T-cell (primary cell): ENCODE measurements at regions not wholly inside any gene's neighbourhood (a gene's known extent, or its start where the extent isn't known, plus 50 kb on each side); places are given as distances from the start of the nearest gene placed in this dataset.

Experiments
- ATAC-seq, 4 experiments: fragments of 200-7000 bp in 3 of 4; fragments of 150-1000 bp in 1 of 4; cut with Tn5 transposase; replicated peaks in 1 of 4; 1 replicate in 3 of 4; 2 replicates in 1 of 4; pipeline ENCODE4 v1.10.0; 2021; ENCODE audit warnings: moderate library complexity in 3 of 4, mild to moderate bottlenecking in 2 of 4, moderate number of reproducible peaks in 1 of 4
- CTCF ChIA-PET, 2 donors: fragments of 300-600 bp; sonication (Branson Sonifier 250); formaldehyde crosslinking; loops; one replicate each; lab custom pipeline; 2022; ENCODE audit warnings: antibody characterized with exemption in 2 of 2; lab: Charles Lee
- POLR2A ChIA-PET, 2 donors: fragments of 300-600 bp; sonication (Branson Sonifier 250); formaldehyde crosslinking; loops; one replicate each; lab custom pipeline; 2022; ENCODE audit warnings: antibody characterized with exemption in 2 of 2; lab: Charles Lee
- DNase-seq, 35 experiments: peaks; one replicate each; pipeline versions ENCODE4 v3.0.0 to v3.0.0-alpha.2; 2013 to 2023
- H3K27ac ChIP-seq: one replicate; pipeline ENCODE4 v1.5.1; 2013; ENCODE audit warnings: low read length
- H3K27me3 ChIP-seq, 2 experiments: replicated peaks in 1 of 2; 1 replicate in 1 of 2; 2 replicates in 1 of 2; pipeline versions ENCODE4 v1.6.1 to v1.7.0; 2013; ENCODE audit warnings: low read length in 1 of 2, mixed read lengths in 1 of 2; ENCODE audit not compliant: control insufficient read depth in 2 of 2, insufficient read depth in 2 of 2; ENCODE audit errors: extremely low read depth in 1 of 2
- H3K36me3 ChIP-seq, 2 donors: 1 replicate in 1 of 2; 2 replicates in 1 of 2; pipeline versions ENCODE4 v1.6.1 to v1.7.0; 2013; ENCODE audit warnings: low read length in 1 of 2; ENCODE audit not compliant: control insufficient read depth in 2 of 2, insufficient read depth in 1 of 2; ENCODE audit errors: extremely low read depth in 1 of 2
- H3K4me1 ChIP-seq, 2 experiments: 1 replicate in 1 of 2; 2 replicates in 1 of 2; pipeline versions ENCODE4 v1.6.1 to v1.7.0; 2013; ENCODE audit warnings: low read length in 2 of 2, mixed read lengths in 1 of 2; ENCODE audit not compliant: insufficient read depth in 2 of 2, control insufficient read depth in 1 of 2; ENCODE audit errors: extremely low read depth in 1 of 2
- H3K4me3 ChIP-seq, 2 donors: 1 replicate in 1 of 2; 2 replicates in 1 of 2; pipeline versions ENCODE4 v1.5.1 to v1.7.0; 2013; ENCODE audit warnings: mild to moderate bottlenecking in 2 of 2, low read length in 1 of 2, moderate library complexity in 1 of 2; ENCODE audit not compliant: control insufficient read depth in 1 of 2; ENCODE audit errors: extremely low read depth in 1 of 2
- H3K9me3 ChIP-seq: 2 replicates; pipeline ENCODE4 v1.7.0; 2013
- H3K27ac Mint-ChIP-seq, 2 donors: one replicate each; pipeline ENCODE4 v1.8.0; 2020 to 2021; ENCODE audit warnings: mild to moderate bottlenecking in 2 of 2, mixed read lengths in 2 of 2
- H3K27me3 Mint-ChIP-seq, 2 donors: one replicate each; pipeline ENCODE4 v1.8.0; 2021 to 2022; ENCODE audit warnings: mixed read lengths in 2 of 2
- H3K36me3 Mint-ChIP-seq: one replicate; pipeline ENCODE4 v1.8.0; 2021; ENCODE audit warnings: mixed read lengths
- H3K4me1 Mint-ChIP-seq, 3 donors: one replicate each; pipeline ENCODE4 v1.8.0; 2020 to 2022; ENCODE audit warnings: mixed read lengths in 3 of 3, mild to moderate bottlenecking in 1 of 3
- H3K4me3 Mint-ChIP-seq, 3 donors: one replicate each; pipeline ENCODE4 v1.8.0; 2020 to 2022; ENCODE audit warnings: mild to moderate bottlenecking in 3 of 3, mixed read lengths in 3 of 3, moderate library complexity in 3 of 3
- H3K9me3 Mint-ChIP-seq, 3 donors: one replicate each; pipeline ENCODE4 v1.8.0; 2020 to 2022; ENCODE audit warnings: mixed read lengths in 3 of 3
- WGBS: methylation state at CpG from one replicate; pipeline ENCODE4 v1.1.5; 2013; ENCODE audit warnings: missing lambda C conversion rate; ENCODE audit not compliant: insufficient coverage; 5-methylcytosine and 5-hydroxymethylcytosine counted together

DNA sequence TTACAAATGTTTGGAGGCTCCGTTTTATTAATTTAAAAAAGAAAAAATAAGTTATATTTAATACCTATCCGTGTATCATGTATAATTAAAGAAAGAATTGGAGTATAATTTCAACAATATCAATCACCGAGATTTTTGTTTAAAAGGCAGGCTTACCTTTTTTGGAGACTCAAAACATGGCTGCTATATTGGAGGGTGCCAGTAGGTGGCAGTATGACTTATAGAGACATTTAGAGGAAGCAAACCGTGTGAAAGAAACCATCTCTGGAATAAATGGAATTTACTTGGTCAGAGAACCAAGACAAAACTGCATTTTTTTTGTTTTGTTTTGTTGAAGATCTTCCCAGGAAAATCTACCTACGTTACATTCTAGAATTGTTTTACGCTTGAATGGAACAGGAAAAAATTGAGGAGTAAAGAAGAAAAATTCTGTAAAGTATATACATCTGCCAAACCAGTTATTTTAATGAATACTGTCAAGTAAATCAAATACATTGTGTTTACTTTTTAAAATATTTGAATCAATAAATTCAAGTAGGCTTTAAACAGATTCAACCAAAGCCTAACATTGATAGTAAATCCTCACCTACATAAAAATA is 802.6 kb upstream of the ALCAM start:
- POLR2A ChIA-PET, result no interaction called here
- H3K4me1 ChIP-seq, result no peaks in the 10 kb centered on the region
- ATAC-seq, result peak in 1 of 4 experiments; percentile 35
- no CpG with 5 or more reads among the region's 6 CpGs for WGBS
- no peaks in the 10 kb centered on the region for H3K9me3 Mint-ChIP-seq
- H3K36me3 ChIP-seq, result no peaks in the 10 kb centered on the region
- no peak overlapping the region for H3K4me3 ChIP-seq
- H3K27me3 ChIP-seq, result no peaks in the 10 kb centered on the region
- no peaks in the 10 kb centered on the region for H3K36me3 Mint-ChIP-seq
- DNase-seq, result peak in 32 of 35 experiments; percentile 7 to 69 (median 40)
- no peak overlapping the region for H3K27ac Mint-ChIP-seq
- H3K27ac ChIP-seq, result no peak overlapping the region
- H3K4me3 Mint-ChIP-seq, result no peak overlapping the region
- H3K9me3 ChIP-seq, result no peaks in the 10 kb centered on the region
- H3K4me1 Mint-ChIP-seq, result no peaks in the 10 kb centered on the region
- H3K27me3 Mint-ChIP-seq, result peaks cover 4 to 6% of the 10 kb centered on the region in 2 donors
- CTCF ChIA-PET, result interaction anchor here (1.0 to 1.5 kb wide), 2 partner anchors 11 to 12 kb away, joined by 3 to 5 read pairs; no protein-coding TSS in a partner anchor

DNA sequence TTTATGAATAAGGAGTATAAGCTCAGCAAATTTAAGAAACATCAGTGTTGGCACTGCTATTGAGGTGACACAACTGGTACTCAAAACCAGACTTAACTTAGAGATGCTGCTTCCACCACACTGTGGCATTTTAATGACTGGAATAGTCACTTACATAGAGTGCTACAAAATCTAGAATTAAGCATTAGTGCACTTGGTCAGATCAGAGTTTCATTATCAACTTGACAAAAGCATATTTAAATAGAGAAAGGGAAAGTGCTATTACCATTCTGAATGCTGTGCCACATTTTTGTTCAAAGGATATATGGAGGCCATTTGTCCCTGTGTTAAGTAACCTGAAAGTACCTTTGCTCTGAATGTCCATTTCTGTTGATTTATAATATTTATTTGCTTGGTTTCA is 800.7 kb upstream of the ALCAM start:
- Mint-ChIP-seq H3K4me3 (no peak overlapping the region), H3K36me3 (no peaks in the 10 kb centered on the region), H3K9me3 (no peaks in the 10 kb centered on the region), H3K4me1 (no peaks in the 10 kb centered on the region), H3K27me3 (peaks cover 4 to 10% of the 10 kb centered on the region in 2 donors), H3K27ac (no peak overlapping the region)
- no peaks in the 10 kb centered on the region for H3K9me3 ChIP-seq
- H3K27me3 ChIP-seq, result no peaks in the 10 kb centered on the region
- ATAC-seq (no peak), DNase-seq (no peak)
- no peaks in the 10 kb centered on the region for H3K36me3 ChIP-seq
- H3K27ac ChIP-seq, result no peak overlapping the region
- ChIA-PET POLR2A (no interaction called here), CTCF (interaction anchor here in 1 of 2 donors (0.7 to 1.5 kb wide), 2 partner anchors 10 to 953 kb away, joined by 3 to 5 read pairs; no protein-coding TSS in a partner anchor)
- no peak overlapping the region for H3K4me3 ChIP-seq
- no peaks in the 10 kb centered on the region for H3K4me1 ChIP-seq

DNA sequence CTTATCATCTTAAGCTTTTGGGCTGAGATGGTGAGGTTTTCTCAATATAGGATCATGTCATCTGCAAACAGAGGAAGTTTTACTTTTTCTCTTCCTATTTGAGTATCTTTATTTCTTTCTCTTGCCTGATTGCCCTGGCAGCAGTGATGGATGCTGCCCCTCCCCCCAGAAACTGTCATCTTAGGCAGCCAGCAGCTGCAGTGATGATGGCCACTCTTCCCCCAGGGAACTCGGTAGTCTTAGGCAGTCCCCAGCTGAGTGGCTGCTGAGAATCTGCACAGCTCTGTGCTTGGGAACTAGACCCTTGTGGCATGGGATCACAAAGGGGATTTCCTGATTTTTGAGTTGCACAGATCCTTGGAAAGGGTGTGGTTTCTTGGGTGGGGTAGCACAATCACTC is 791.1 kb upstream of the ALCAM start:
- H3K27me3 ChIP-seq, result peaks cover 0 to 12% of the 10 kb centered on the region in 2 experiments
- Mint-ChIP-seq H3K4me3 (no peak overlapping the region), H3K9me3 (peaks cover 12 to 32% (median 23%) of the 10 kb centered on the region in 3 donors), H3K4me1 (no peaks in the 10 kb centered on the region), H3K36me3 (no peaks in the 10 kb centered on the region), H3K27ac (no peak overlapping the region), H3K27me3 (peaks cover 2 to 6% of the 10 kb centered on the region in 2 donors)
- ChIA-PET CTCF (interaction anchor here in 1 of 2 donors (1.4 kb wide), 1 partner anchor 10 kb away, joined by 5 read pairs; no protein-coding TSS in a partner anchor), POLR2A (no interaction called here)
- DNase-seq, result no peak
- ATAC-seq, result no peak
- 92% methylated on average over 1 of the region's 1 CpG for WGBS
- H3K27ac ChIP-seq, result no peak overlapping the region
- no peaks in the 10 kb centered on the region for H3K36me3 ChIP-seq
- H3K9me3 ChIP-seq, result no peaks in the 10 kb centered on the region
- H3K4me3 ChIP-seq, result no peak overlapping the region
- H3K4me1 ChIP-seq, result no peaks in the 10 kb centered on the region

DNA sequence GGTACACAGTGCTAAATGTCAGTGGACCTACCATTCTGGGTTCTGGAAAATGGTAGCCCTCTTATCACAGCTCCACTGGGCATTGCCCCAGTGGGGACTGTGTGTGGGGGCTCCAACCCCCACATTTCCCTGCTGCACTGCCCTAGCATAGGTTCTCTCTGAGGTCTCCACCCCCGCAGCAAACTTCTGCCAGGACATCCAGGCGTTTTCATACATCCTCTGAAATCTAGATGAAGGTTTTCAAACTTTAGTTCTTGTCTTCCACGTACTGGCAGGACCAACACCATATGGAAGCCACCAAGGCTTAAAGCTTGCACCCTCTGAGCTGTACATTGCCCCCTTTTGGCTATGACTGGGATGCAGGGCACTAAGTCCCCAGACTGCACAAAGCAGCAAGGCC is 788.2 kb upstream of the ALCAM start:
- no peak overlapping the region for H3K27ac ChIP-seq
- DNase-seq, result no peak
- H3K4me1 ChIP-seq, result no peaks in the 10 kb centered on the region
- no peak overlapping the region for H3K4me3 ChIP-seq
- ChIA-PET POLR2A (no interaction called here), CTCF (no interaction called here)
- no peaks in the 10 kb centered on the region for H3K9me3 ChIP-seq
- Mint-ChIP-seq H3K36me3 (no peaks in the 10 kb centered on the region), H3K27ac (no peak overlapping the region), H3K4me3 (no peak overlapping the region), H3K9me3 (peaks cover 12 to 32% (median 23%) of the 10 kb centered on the region in 3 donors), H3K27me3 (peaks cover 4 to 7% of the 10 kb centered on the region in 2 donors), H3K4me1 (no peaks in the 10 kb centered on the region)
- peaks cover 0 to 12% of the 10 kb centered on the region in 2 experiments for H3K27me3 ChIP-seq
- H3K36me3 ChIP-seq, result no peaks in the 10 kb centered on the region
- ATAC-seq, result no peak
- 35% methylated on average over 3 of the region's 3 CpGs for WGBS

DNA sequence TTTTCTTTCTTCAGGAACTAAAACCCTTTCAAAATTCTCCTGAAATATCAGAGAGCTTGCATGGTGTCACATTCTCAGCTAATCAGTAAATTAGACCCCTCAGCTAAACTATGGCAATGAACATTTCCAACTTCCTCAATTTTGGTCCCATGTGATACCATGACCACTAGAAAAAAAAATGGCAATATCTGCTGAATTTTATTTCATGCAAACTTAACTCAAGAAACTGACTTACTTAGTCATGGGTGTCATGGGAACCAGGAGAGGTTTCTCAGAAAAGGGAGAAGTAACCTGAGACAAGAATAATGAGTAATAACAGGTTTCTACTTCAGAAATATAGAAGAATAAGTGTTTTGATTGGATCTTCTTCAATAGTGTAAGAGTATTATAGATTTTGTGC is 784.6 kb upstream of the ALCAM start:
- no peak for DNase-seq
- Histone ChIP-seq H3K27ac (no peak overlapping the region), H3K4me1 (no peaks in the 10 kb centered on the region), H3K4me3 (no peak overlapping the region), H3K36me3 (no peaks in the 10 kb centered on the region), H3K9me3 (no peaks in the 10 kb centered on the region), H3K27me3 (no peaks in the 10 kb centered on the region)
- Mint-ChIP-seq H3K4me1 (no peaks in the 10 kb centered on the region), H3K4me3 (no peak overlapping the region), H3K36me3 (no peaks in the 10 kb centered on the region), H3K27ac (no peak overlapping the region), H3K9me3 (peaks cover 6 to 22% (median 16%) of the 10 kb centered on the region in 3 donors), H3K27me3 (peaks cover 4 to 9% of the 10 kb centered on the region in 2 donors)
- CTCF ChIA-PET, result no interaction called here
- POLR2A ChIA-PET, result no interaction called here
- no peak for ATAC-seq

DNA sequence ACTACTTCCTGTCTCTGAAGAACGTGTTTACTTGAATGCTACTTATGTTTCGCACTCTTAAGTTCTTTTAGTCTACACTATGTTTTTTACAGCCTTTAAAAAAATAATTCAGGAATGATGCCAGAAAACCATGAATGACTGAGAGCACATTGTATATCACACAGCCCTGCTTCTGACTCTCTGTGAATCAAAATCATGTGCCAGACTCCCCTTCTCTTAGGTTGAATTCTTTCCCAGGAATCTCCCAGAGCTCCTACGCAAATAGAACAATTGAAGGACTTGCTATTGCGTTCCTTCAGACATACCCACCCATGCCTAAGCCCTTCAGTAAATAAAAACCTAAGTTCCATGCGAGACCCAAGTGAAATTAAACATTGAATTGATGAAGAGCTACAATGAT is 782.0 kb upstream of the ALCAM start:
- Mint-ChIP-seq H3K4me1 (no peaks in the 10 kb centered on the region), H3K9me3 (no peaks in the 10 kb centered on the region), H3K27ac (no peak overlapping the region), H3K27me3 (peaks cover 8 to 9% of the 10 kb centered on the region in 2 donors), H3K36me3 (no peaks in the 10 kb centered on the region), H3K4me3 (no peak overlapping the region)
- Histone ChIP-seq H3K4me1 (no peaks in the 10 kb centered on the region), H3K4me3 (no peak overlapping the region), H3K27me3 (no peaks in the 10 kb centered on the region), H3K27ac (no peak overlapping the region), H3K36me3 (no peaks in the 10 kb centered on the region), H3K9me3 (no peaks in the 10 kb centered on the region)
- ChIA-PET CTCF (no interaction called here), POLR2A (no interaction called here)
- ATAC-seq, result no peak
- 80% methylated on average over 2 of the region's 5 CpGs for WGBS
- no peak for DNase-seq

DNA sequence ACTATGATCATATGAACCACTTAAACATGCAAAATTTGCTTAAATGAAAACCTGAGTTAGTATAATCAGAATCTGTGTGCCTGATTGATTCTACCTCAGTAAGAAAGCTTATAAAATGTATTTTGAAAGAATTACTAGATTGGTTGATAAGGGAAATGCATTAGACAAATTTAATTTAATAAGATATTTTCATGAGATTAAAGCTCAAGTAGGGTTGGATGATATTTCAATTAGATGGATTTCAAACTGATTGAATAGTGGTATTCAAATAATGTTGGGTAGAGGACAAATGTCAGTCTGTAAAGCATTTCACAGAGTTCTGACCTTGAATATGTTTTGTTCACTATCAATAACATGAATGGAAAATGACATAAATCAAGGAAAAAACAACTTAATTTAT is 780.4 kb upstream of the ALCAM start:
- H3K27ac Mint-ChIP-seq, result no peak overlapping the region
- H3K36me3 Mint-ChIP-seq, result no peaks in the 10 kb centered on the region
- no peaks in the 10 kb centered on the region for H3K9me3 Mint-ChIP-seq
- no peak overlapping the region for H3K4me3 Mint-ChIP-seq
- H3K27me3 ChIP-seq, result no peaks in the 10 kb centered on the region
- no peaks in the 10 kb centered on the region for H3K4me1 ChIP-seq
- H3K4me3 ChIP-seq, result no peak overlapping the region
- POLR2A ChIA-PET, result no interaction called here
- peaks cover 8 to 9% of the 10 kb centered on the region in 2 donors for H3K27me3 Mint-ChIP-seq
- no peaks in the 10 kb centered on the region for H3K4me1 Mint-ChIP-seq
- CTCF ChIA-PET, result interaction anchor here in 1 of 2 donors (0.5 kb wide), 1 partner anchor 869 kb away, joined by 5 read pairs; no protein-coding TSS in a partner anchor
- no peak overlapping the region for H3K27ac ChIP-seq
- H3K9me3 ChIP-seq, result no peaks in the 10 kb centered on the region
- H3K36me3 ChIP-seq, result no peaks in the 10 kb centered on the region
- DNase-seq, result no peak
- no peak for ATAC-seq
